ENCODE measurements at regions not wholly inside any gene's neighbourhood (a gene's known extent, or its start where the extent isn't known, plus 50 kb on each side); places are given as distances from the start of the nearest gene placed in this dataset.

GRCh38 chr15:93941697-93942096 is 289.7 kb upstream of the MCTP2 start:
- DNase-seq: no peak
- Histone ChIP-seq H3K27ac (no peak overlapping the region), H3K4me3 (no peak overlapping the region), H3K36me3 (no peaks in the 10 kb centered on the region), H3K9me3 (no peaks in the 10 kb centered on the region), H3K4me1 (no peaks in the 10 kb centered on the region), H3K27me3 (replicated peaks in 1 of 7) (no peaks in the 10 kb centered on the region)
- no peak for TF ChIP-seq POLR2A (IDR thresholded peaks at IDR 0.05)
- no peak for TF ChIP-seq POLR2AphosphoS5 (IDR thresholded peaks at IDR 0.05)
- TF ChIP-seq CTCF (IDR thresholded peaks at IDR 0.05 in 8 of 11, conservative IDR thresholded peaks at IDR 0.05 in 3 of 11): no peak
- intact Hi-C loops (cut with DNase I; ENCODE audit: low total_unique reads): no loop called here
- WGBS, 5 donors: 79 to 90% (median 87%) methylated on average over 4 of the region's 4 CpGs

GRCh38 chr15:93940226-93940625 is 291.1 kb upstream of the MCTP2 start:
- intact Hi-C loops (cut with DNase I; ENCODE audit: low total_unique reads): no loop called here
- Histone ChIP-seq H3K4me3 (no peak overlapping the region), H3K27me3 (replicated peaks in 1 of 7) (no peaks in the 10 kb centered on the region), H3K27ac (no peak overlapping the region), H3K36me3 (no peaks in the 10 kb centered on the region), H3K9me3 (no peaks in the 10 kb centered on the region), H3K4me1 (no peaks in the 10 kb centered on the region)
- no peak for DNase-seq
- TF ChIP-seq POLR2AphosphoS5 (IDR thresholded peaks at IDR 0.05) (no peak), POLR2A (IDR thresholded peaks at IDR 0.05) (no peak), CTCF (IDR thresholded peaks at IDR 0.05 in 8 of 11, conservative IDR thresholded peaks at IDR 0.05 in 3 of 11) (no peak)
- WGBS, 5 donors: 55 to 71% (median 57%) methylated on average over 1 of the region's 1 CpG

GRCh38 chr15:93932164-93932776 is 299.1 kb upstream of the MCTP2 start:
- WGBS, 5 donors: 53 to 63% (median 59%) methylated on average over 5 of the region's 5 CpGs
- Histone ChIP-seq H3K4me3 (peak overlapping the region in 1 of 8 donors; percentile 20), H3K27me3 (replicated peaks in 1 of 7) (no peaks in the 10 kb centered on the region), H3K36me3 (no peaks in the 10 kb centered on the region), H3K27ac (no peak overlapping the region), H3K4me1 (peaks cover 0 to 9% (median 0%) of the 10 kb centered on the region in 6 donors), H3K9me3 (no peaks in the 10 kb centered on the region)
- intact Hi-C loops (cut with DNase I; ENCODE audit: low total_unique reads): no loop called here
- no peak for TF ChIP-seq CTCF (IDR thresholded peaks at IDR 0.05 in 8 of 11, conservative IDR thresholded peaks at IDR 0.05 in 3 of 11)
- TF ChIP-seq POLR2AphosphoS5 (IDR thresholded peaks at IDR 0.05): no peak
- no peak for TF ChIP-seq POLR2A (IDR thresholded peaks at IDR 0.05)
- DNase-seq: no peak

- H3K9me3 ChIP-seq: no peaks in the 10 kb centered on the region
- H3K4me1 ChIP-seq: peaks cover 0 to 9% (median 0%) of the 10 kb centered on the region in 6 donors
- TF ChIP-seq POLR2AphosphoS5 (IDR thresholded peaks at IDR 0.05) (no peak), POLR2A (IDR thresholded peaks at IDR 0.05) (no peak), CTCF (IDR thresholded peaks at IDR 0.05 in 8 of 11, conservative IDR thresholded peaks at IDR 0.05 in 3 of 11) (no peak)
- no peak overlapping the region for H3K27ac ChIP-seq
- no peaks in the 10 kb centered on the region for H3K36me3 ChIP-seq
- WGBS, 5 donors: 58 to 79% (median 75%) methylated on average over 7 of the region's 7 CpGs
- no peaks in the 10 kb centered on the region for H3K27me3 ChIP-seq (replicated peaks in 1 of 7)
- no peak for DNase-seq
- intact Hi-C loops (cut with DNase I; ENCODE audit: low total_unique reads): no loop called here
- H3K4me3 ChIP-seq: no peak overlapping the region
These were observed 301.8 kb upstream of the MCTP2 start for GRCh38 chr15:93929375-93930094.

All from spleen (tissue), 11 donors.